ENCODE measurements at regions not wholly inside any gene's neighbourhood (a gene's known extent, or its start where the extent isn't known, plus 50 kb on each side); places are given as distances from the start of the nearest gene placed in this dataset.

DNA sequence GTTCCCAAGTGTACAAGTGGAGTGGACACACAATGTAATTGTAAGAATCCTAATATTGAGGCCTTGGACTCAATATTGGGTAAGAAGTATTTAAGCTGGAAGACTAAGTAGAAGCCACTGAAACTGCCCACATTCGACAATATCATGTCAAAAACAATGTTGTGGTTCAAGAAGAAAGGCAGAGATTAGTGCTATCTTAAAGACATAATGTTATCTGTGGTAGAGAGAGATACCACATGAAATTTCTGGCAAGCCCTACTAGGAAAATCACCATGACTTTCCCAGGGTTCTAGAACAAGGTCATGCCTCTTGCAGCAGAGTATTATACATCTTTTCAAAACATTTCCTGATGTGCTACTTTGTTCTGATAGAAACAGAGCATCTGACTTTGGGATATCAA lies 192.6 kb downstream of the RAP2B start:
- WGBS, 5 donors, result 59 to 88% (median 75%) methylated on average over 1 of the region's 1 CpG
- no peak for DNase-seq
- no peak overlapping the region for H3K27ac ChIP-seq
- intact Hi-C loops (cut with DNase I; ENCODE audit: low total_unique reads), result no loop called here
- H3K4me1 ChIP-seq, result no peaks in the 10 kb centered on the region
- no peaks in the 10 kb centered on the region for H3K36me3 ChIP-seq
- no peak for TF ChIP-seq POLR2A (IDR thresholded peaks at IDR 0.05)
- TF ChIP-seq, protein P1, sequence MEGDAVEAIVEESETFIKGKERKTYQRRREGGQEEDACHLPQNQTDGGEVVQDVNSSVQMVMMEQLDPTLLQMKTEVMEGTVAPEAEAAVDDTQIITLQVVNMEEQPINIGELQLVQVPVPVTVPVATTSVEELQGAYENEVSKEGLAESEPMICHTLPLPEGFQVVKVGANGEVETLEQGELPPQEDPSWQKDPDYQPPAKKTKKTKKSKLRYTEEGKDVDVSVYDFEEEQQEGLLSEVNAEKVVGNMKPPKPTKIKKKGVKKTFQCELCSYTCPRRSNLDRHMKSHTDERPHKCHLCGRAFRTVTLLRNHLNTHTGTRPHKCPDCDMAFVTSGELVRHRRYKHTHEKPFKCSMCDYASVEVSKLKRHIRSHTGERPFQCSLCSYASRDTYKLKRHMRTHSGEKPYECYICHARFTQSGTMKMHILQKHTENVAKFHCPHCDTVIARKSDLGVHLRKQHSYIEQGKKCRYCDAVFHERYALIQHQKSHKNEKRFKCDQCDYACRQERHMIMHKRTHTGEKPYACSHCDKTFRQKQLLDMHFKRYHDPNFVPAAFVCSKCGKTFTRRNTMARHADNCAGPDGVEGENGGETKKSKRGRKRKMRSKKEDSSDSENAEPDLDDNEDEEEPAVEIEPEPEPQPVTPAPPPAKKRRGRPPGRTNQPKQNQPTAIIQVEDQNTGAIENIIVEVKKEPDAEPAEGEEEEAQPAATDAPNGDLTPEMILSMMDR (IDR thresholded peaks at IDR 0.05 in 8 of 11, conservative IDR thresholded peaks at IDR 0.05 in 3 of 11), result no peak
- no peak for TF ChIP-seq POLR2AphosphoS5 (IDR thresholded peaks at IDR 0.05)
- H3K9me3 ChIP-seq, result peaks cover 0 to 11% (median 0%) of the 10 kb centered on the region in 8 donors
- H3K4me3 ChIP-seq, result no peak overlapping the region
- H3K27me3 ChIP-seq (replicated peaks in 1 of 7), result no peaks in the 10 kb centered on the region

- peaks cover 0 to 11% (median 0%) of the 10 kb centered on the region in 8 donors for H3K9me3 ChIP-seq
- WGBS, 5 donors, result 78 to 100% (median 82%) methylated on average over 1 of the region's 1 CpG
- no peaks in the 10 kb centered on the region for H3K36me3 ChIP-seq
- no peak for DNase-seq
- H3K27me3 ChIP-seq (replicated peaks in 1 of 7), result no peaks in the 10 kb centered on the region
- no peak overlapping the region for H3K27ac ChIP-seq
- intact Hi-C loops (cut with DNase I; ENCODE audit: low total_unique reads), result no loop called here
- no peak overlapping the region for H3K4me3 ChIP-seq
- H3K4me1 ChIP-seq, result no peaks in the 10 kb centered on the region
- TF ChIP-seq POLR2AphosphoS5 (IDR thresholded peaks at IDR 0.05) (no peak), POLR2A (IDR thresholded peaks at IDR 0.05) (no peak)
- TF ChIP-seq, protein P1 (IDR thresholded peaks at IDR 0.05 in 8 of 11, conservative IDR thresholded peaks at IDR 0.05 in 3 of 11), result no peak
Measured at GRCh38 chr3:153355559-153355958, 193.5 kb downstream of the RAP2B start.

GRCh38 chr3:153356908-153357307 lies 194.9 kb downstream of the RAP2B start:
- H3K36me3 ChIP-seq, result no peaks in the 10 kb centered on the region
- no peak overlapping the region for H3K4me3 ChIP-seq
- no peaks in the 10 kb centered on the region for H3K4me1 ChIP-seq
- 80 to 88% (median 85%) methylated on average over 2 of the region's 2 CpGs for WGBS, 5 donors
- DNase-seq, result no peak
- H3K27ac ChIP-seq, result no peak overlapping the region
- peaks cover 0 to 3% (median 0%) of the 10 kb centered on the region in 8 donors for H3K9me3 ChIP-seq
- no peaks in the 10 kb centered on the region for H3K27me3 ChIP-seq (replicated peaks in 1 of 7)
- intact Hi-C loops (cut with DNase I; ENCODE audit: low total_unique reads), result no loop called here
- TF ChIP-seq POLR2A (IDR thresholded peaks at IDR 0.05), result no peak
- TF ChIP-seq POLR2AphosphoS5 (IDR thresholded peaks at IDR 0.05), result no peak
- TF ChIP-seq, protein P1 (IDR thresholded peaks at IDR 0.05 in 8 of 11, conservative IDR thresholded peaks at IDR 0.05 in 3 of 11), result no peak

DNA sequence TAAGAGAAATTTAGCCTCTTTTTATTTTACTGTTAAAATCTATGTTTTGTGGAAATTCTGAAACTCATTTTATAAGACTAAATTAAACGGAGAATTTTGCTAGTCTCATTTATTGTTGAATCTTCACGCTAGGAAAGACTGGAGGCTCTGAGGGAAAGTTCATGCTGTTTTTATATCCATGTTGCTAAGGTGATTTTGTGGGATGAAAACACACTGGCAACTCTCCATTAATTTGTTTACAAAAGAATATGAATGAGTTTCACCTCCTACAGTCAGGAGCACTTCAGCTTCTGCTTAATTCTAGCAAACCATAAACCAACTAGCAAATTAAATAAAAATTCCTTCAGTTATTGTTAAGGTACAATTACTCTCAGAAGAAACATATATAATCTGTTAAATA lies 195.4 kb downstream of the RAP2B start:
- intact Hi-C loops (cut with DNase I; ENCODE audit: low total_unique reads), result no loop called here
- no peak overlapping the region for H3K27ac ChIP-seq
- no peak for TF ChIP-seq POLR2AphosphoS5 (IDR thresholded peaks at IDR 0.05)
- no peak for TF ChIP-seq POLR2A (IDR thresholded peaks at IDR 0.05)
- TF ChIP-seq, protein P1 (IDR thresholded peaks at IDR 0.05 in 8 of 11, conservative IDR thresholded peaks at IDR 0.05 in 3 of 11), result no peak
- WGBS, 5 donors, result 91 to 96% (median 94%) methylated on average over 2 of the region's 2 CpGs
- no peaks in the 10 kb centered on the region for H3K27me3 ChIP-seq (replicated peaks in 1 of 7)
- peaks cover 0 to 9% (median 3%) of the 10 kb centered on the region in 8 donors for H3K9me3 ChIP-seq
- no peaks in the 10 kb centered on the region for H3K36me3 ChIP-seq
- DNase-seq, result no peak
- H3K4me1 ChIP-seq, result no peaks in the 10 kb centered on the region
- H3K4me3 ChIP-seq, result no peak overlapping the region

Measured in spleen (tissue), 11 donors.